ENCODE measurements at regions not wholly inside any gene's neighbourhood (a gene's known extent, or its start where the extent isn't known, plus 50 kb on each side); places are given as distances from the start of the nearest gene placed in this dataset.

- TF ChIP-seq CTCF (IDR thresholded peaks at IDR 0.05; ENCODE audit: insufficient read depth, low read length, poor library complexity, severe bottlenecking) (no peak), EZH2phosphoT487 (conservative IDR thresholded peaks at IDR 0.05; ENCODE audit: low read length) (no peak)
Measured at GRCh38 chr5:35416217-35416988, 186.1 kb upstream of the PRLR start.
